Stimulated activated CD4-positive, alpha-beta T cell treated with anti-CD3 and anti-CD28 coated beads, Interleukin-15, amount 100 ng/mL, for 24 hours (primary cell): ENCODE measurements at regions not wholly inside any gene's neighbourhood (a gene's known extent, or its start where the extent isn't known, plus 50 kb on each side); places are given as distances from the start of the nearest gene placed in this dataset.
"Not testable (repeated sequence)": the region's sequence is repeated elsewhere in the genome, so short reads cannot be mapped to it uniquely, and the experiment has no call there.

Source experiments
- DNase-seq: peaks from one replicate; pipeline ENCODE4 v3.0.0-alpha.2; 2020

- DNase-seq: no peak
Measured at GRCh38 chr1:82386365-82387011, 585.8 kb downstream of the ADGRL2 start.

- no peak for DNase-seq
Measured at GRCh38 chr1:82384776-82385175, 584.0 kb downstream of the ADGRL2 start.

GRCh38 chr1:82377201-82377884, 576.6 kb downstream of the ADGRL2 start:
- DNase-seq: no peak

- no peak for DNase-seq
Measured at GRCh38 chr1:82373710-82374109, 573.0 kb downstream of the ADGRL2 start.

- DNase-seq: no peak
Measured at GRCh38 chr1:82371844-82372498, 571.2 kb downstream of the ADGRL2 start.

GRCh38 chr1:82367456-82367855, 566.7 kb downstream of the ADGRL2 start:
- DNase-seq: no peak

GRCh38 chr1:82366689-82367088, 566.0 kb downstream of the ADGRL2 start:
- no peak for DNase-seq

GRCh38 chr1:82359541-82359940, 558.8 kb downstream of the ADGRL2 start:
- DNase-seq: not testable (repeated sequence)

- DNase-seq: not testable (repeated sequence)
Measured at GRCh38 chr1:82358706-82359105, 558.0 kb downstream of the ADGRL2 start.

GRCh38 chr1:82354546-82354945, 553.8 kb downstream of the ADGRL2 start:
- DNase-seq: not testable (repeated sequence)

GRCh38 chr1:82348487-82348886, 547.8 kb downstream of the ADGRL2 start:
- no peak for DNase-seq

GRCh38 chr1:82346141-82346540, 545.4 kb downstream of the ADGRL2 start:
- no peak for DNase-seq

- DNase-seq: no peak
Measured at GRCh38 chr1:82343381-82343780, 542.6 kb downstream of the ADGRL2 start.

GRCh38 chr1:82337635-82338034, 536.9 kb downstream of the ADGRL2 start:
- DNase-seq: no peak

- DNase-seq: no peak
Measured at GRCh38 chr1:82330330-82330729, 529.6 kb downstream of the ADGRL2 start.

- no peak for DNase-seq
Measured at GRCh38 chr1:82329226-82329625, 528.5 kb downstream of the ADGRL2 start.

- no peak for DNase-seq
Measured at GRCh38 chr1:82323144-82323841, 522.6 kb downstream of the ADGRL2 start.

- DNase-seq: no peak
Measured at GRCh38 chr1:82321794-82322193, 521.1 kb downstream of the ADGRL2 start.

- no peak for DNase-seq
Measured at GRCh38 chr1:82319546-82319945, 518.8 kb downstream of the ADGRL2 start.

- no peak for DNase-seq
Measured at GRCh38 chr1:82318921-82319320, 518.2 kb downstream of the ADGRL2 start.

- DNase-seq: no peak
Measured at GRCh38 chr1:82318265-82318664, 517.5 kb downstream of the ADGRL2 start.

- DNase-seq: no peak
Measured at GRCh38 chr1:82317671-82318070, 516.9 kb downstream of the ADGRL2 start.

GRCh38 chr1:82299656-82300055, 498.9 kb downstream of the ADGRL2 start:
- no peak for DNase-seq

- no peak for DNase-seq
Measured at GRCh38 chr1:82299056-82299455, 498.3 kb downstream of the ADGRL2 start.
